Activated CD8-positive, alpha-beta T cell treated with anti-CD3 and anti-CD28 coated beads, Interleukin-2, amount 10 ng/mL, durations not matched to agents 7 days and 5 days (primary cell): ENCODE measurements at regions not wholly inside any gene's neighbourhood (a gene's known extent, or its start where the extent isn't known, plus 50 kb on each side); places are given as distances from the start of the nearest gene placed in this dataset.
"Not testable (repeated sequence)": the region's sequence is repeated elsewhere in the genome, so short reads cannot be mapped to it uniquely, and the experiment has no call there.

Source experiments
- ATAC-seq: fragments of 150-1000 bp; cut with Tn5 transposase; one replicate; pipeline ENCODE4 v1.10.0; 2021; ENCODE audit warnings: moderate library complexity
- CTCF ChIA-PET: fragments of 350-600 bp; sonication (Branson Sonifier 250); formaldehyde crosslinking; loops from one replicate; lab custom pipeline; 2021; ENCODE audit warnings: antibody characterized with exemption; lab: Charles Lee
- POLR2A ChIA-PET: fragments of 350-600 bp; sonication (Branson Sonifier 250); formaldehyde crosslinking; loops from one replicate; lab custom pipeline; 2021; ENCODE audit warnings: antibody characterized with exemption; lab: Charles Lee
- DNase-seq: peaks from one replicate; pipeline ENCODE4 v3.0.0-alpha.2; 2020
- H3K27ac Mint-ChIP-seq: one replicate; pipeline ENCODE4 v1.8.0; 2021; ENCODE audit warnings: mild to moderate bottlenecking, mixed read lengths
- H3K27me3 Mint-ChIP-seq: one replicate; pipeline ENCODE4 v1.8.0; 2021; ENCODE audit warnings: low read depth, mixed read lengths
- H3K36me3 Mint-ChIP-seq: one replicate; pipeline ENCODE4 v1.8.0; 2021; ENCODE audit warnings: low read depth, mixed read lengths
- H3K4me1 Mint-ChIP-seq: one replicate; pipeline ENCODE4 v1.8.0; 2021; ENCODE audit warnings: low read depth, mixed read lengths
- H3K4me3 Mint-ChIP-seq: one replicate; pipeline ENCODE4 v1.8.0; 2021; ENCODE audit warnings: mild to moderate bottlenecking, mixed read lengths
- H3K9me3 Mint-ChIP-seq: one replicate; pipeline ENCODE4 v1.8.0; 2022; ENCODE audit warnings: mixed read lengths; ENCODE audit not compliant: insufficient read depth

DNA sequence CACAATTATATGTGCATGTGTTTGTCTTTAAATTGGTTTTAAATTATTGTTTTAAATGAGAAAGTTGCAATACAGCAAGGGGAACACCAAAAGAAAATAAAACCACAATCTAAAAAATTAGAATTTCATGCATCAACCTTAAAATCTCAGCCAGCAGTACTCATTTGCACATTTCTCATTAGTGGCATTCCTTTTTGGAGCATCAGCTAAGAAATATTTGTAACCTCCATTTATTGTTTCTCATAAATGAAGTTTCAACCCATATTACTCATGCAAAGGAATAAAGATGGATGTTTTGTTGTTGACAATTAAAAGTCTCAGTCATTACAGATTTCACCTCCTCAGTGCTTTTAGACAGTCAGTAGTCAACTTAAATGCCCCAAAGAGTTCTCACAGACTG is 160.1 kb downstream of the TBX15 start:
- no peak for DNase-seq
- no peak for ATAC-seq
- H3K9me3 Mint-ChIP-seq: peaks cover 5% of the 10 kb centered on the region
- no peaks in the 10 kb centered on the region for H3K4me1 Mint-ChIP-seq
- no peak overlapping the region for H3K4me3 Mint-ChIP-seq
- H3K27me3 Mint-ChIP-seq: no peaks in the 10 kb centered on the region
- H3K36me3 Mint-ChIP-seq: no peaks in the 10 kb centered on the region
- no peak overlapping the region for H3K27ac Mint-ChIP-seq
- ChIA-PET POLR2A (no interaction called here), CTCF (no interaction called here)

DNA sequence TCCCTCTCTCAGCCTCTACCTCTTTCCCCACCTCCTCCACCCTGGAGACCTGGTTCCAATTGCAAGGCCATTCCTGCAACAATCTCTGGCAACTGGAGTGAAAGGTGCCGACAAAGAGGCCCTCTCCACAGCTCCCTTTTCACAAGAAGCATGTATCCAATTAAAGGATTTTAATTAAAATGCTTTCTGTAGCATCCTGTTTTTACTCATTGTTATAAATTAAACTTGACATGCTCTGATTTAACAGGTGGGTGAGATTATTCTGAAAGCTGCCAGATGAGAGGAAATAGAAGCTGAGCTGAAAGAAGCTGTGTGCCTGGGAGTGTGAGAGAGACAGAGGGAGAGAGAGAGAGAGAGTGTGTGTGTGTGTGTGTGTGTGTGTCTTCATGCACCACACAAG is 160.5 kb downstream of the TBX15 start:
- Mint-ChIP-seq H3K9me3 (peaks cover 2% of the 10 kb centered on the region), H3K4me1 (no peaks in the 10 kb centered on the region), H3K4me3 (no peak overlapping the region), H3K36me3 (no peaks in the 10 kb centered on the region), H3K27me3 (no peaks in the 10 kb centered on the region), H3K27ac (no peak overlapping the region)
- DNase-seq: no peak
- ChIA-PET POLR2A (no interaction called here), CTCF (no interaction called here)
- no peak for ATAC-seq

DNA sequence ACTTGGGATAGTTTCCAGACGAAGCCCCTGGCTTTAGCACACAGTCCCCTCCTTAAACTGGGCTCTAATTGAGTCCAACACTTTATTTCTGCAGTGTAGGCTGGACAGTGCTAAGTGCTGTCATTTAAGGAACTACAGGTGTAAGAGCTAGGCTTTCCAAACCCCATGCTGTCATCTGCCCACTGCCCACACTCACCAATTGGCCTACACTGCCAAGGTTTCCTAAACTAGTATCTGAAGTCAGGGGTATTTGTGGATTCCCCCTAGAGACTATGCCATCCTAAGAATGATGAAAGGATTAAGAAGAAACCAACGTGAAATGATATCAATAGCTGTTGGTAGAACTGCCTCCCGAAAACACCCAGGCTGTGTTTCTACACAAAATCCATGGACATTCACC is 160.9 kb downstream of the TBX15 start:
- Mint-ChIP-seq H3K4me3 (no peak overlapping the region), H3K9me3 (no peaks in the 10 kb centered on the region), H3K4me1 (no peaks in the 10 kb centered on the region), H3K27ac (no peak overlapping the region), H3K36me3 (no peaks in the 10 kb centered on the region), H3K27me3 (no peaks in the 10 kb centered on the region)
- ATAC-seq (no peak), DNase-seq (no peak)
- ChIA-PET POLR2A (no interaction called here), CTCF (no interaction called here)

DNA sequence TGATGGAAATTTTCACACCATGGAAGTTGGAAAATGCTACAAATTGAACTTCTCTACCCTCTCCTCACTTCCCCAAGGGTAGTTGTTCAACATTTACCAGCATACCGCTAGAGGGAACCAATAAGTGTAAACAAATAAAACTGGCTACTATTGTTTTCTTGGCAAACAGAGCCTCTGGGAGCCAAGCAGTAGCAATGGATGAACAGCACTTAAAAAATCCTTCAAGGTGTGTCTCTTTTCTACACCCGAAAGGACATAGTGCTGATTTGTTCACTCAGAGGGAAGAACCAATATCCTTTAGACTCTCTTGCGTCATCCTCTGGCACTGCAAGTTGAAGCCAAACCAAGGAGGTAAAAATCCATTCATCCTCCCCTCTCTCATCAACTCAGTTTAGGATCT is 161.5 kb downstream of the TBX15 start:
- Mint-ChIP-seq H3K9me3 (no peaks in the 10 kb centered on the region), H3K4me3 (no peak overlapping the region), H3K27me3 (no peaks in the 10 kb centered on the region), H3K27ac (no peak overlapping the region), H3K4me1 (no peaks in the 10 kb centered on the region), H3K36me3 (no peaks in the 10 kb centered on the region)
- ChIA-PET CTCF (no interaction called here), POLR2A (no interaction called here)
- DNase-seq: no peak
- no peak for ATAC-seq

DNA sequence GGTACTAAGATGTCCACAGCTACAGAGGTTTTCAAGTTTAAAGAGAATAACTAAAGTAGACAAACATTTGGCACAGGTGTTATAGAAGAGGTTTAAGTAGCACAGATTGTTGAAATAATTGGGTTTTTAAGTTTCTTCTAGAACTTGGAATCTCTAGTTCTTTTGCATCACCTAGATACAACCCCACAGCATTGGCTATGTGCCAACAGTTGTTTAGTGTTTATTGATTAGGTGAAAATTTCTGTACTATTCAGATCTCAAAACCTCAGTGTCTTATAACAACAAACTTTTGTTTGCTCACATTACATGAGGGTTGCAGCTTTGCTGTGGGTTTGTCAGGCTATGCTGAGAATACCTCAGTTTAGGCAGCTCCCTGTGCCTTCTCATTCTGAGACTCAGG is 162.5 kb downstream of the TBX15 start:
- DNase-seq (no peak), ATAC-seq (no peak)
- H3K27me3 Mint-ChIP-seq: no peaks in the 10 kb centered on the region
- POLR2A ChIA-PET: no interaction called here
- no peak overlapping the region for H3K27ac Mint-ChIP-seq
- no peaks in the 10 kb centered on the region for H3K4me1 Mint-ChIP-seq
- no peaks in the 10 kb centered on the region for H3K36me3 Mint-ChIP-seq
- no peak overlapping the region for H3K4me3 Mint-ChIP-seq
- CTCF ChIA-PET: no interaction called here
- H3K9me3 Mint-ChIP-seq: no peaks in the 10 kb centered on the region

DNA sequence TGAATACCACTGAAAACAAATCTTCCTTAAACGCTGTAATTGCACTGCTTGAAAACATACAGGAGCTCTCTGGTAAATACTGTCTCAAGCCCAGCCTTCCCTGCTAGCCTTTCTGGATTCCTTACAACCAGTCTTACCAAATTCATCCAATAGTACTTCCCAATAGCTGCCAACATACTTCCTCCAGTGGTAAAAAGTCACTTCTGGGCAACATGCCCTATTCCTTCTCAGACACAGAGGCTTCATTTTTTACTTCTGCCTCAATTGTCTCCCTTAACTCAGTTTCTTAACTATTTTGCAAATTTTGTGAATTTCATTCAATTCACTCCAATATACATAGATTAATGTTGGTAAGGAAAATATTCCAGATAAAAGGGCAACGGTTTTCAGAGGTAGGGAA is 166.3 kb downstream of the TBX15 start:
- H3K36me3 Mint-ChIP-seq: no peaks in the 10 kb centered on the region
- H3K9me3 Mint-ChIP-seq: no peaks in the 10 kb centered on the region
- H3K27ac Mint-ChIP-seq: no peak overlapping the region
- CTCF ChIA-PET: no interaction called here
- H3K4me3 Mint-ChIP-seq: no peak overlapping the region
- H3K4me1 Mint-ChIP-seq: no peaks in the 10 kb centered on the region
- DNase-seq (no peak), ATAC-seq (no peak)
- POLR2A ChIA-PET: no interaction called here
- no peaks in the 10 kb centered on the region for H3K27me3 Mint-ChIP-seq

DNA sequence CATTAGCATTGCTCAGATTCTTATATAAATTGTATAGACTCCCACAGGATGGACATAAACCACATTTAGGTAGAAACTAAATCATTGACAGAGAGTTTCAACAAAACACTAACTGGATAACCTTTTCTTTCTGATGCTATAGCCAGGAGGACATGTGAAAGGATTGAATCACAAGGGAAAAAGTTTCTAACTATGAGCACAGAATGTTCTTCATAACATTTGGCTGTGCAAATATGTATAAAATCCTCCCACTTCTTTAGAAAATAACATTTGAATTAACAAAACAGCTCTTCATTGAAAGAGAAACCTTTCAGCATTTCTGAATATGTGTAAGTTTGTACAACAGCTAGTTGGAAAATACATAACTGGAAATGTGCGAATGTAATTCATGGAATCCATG is 167.3 kb downstream of the TBX15 start:
- no peak overlapping the region for H3K4me3 Mint-ChIP-seq
- POLR2A ChIA-PET: no interaction called here

DNA sequence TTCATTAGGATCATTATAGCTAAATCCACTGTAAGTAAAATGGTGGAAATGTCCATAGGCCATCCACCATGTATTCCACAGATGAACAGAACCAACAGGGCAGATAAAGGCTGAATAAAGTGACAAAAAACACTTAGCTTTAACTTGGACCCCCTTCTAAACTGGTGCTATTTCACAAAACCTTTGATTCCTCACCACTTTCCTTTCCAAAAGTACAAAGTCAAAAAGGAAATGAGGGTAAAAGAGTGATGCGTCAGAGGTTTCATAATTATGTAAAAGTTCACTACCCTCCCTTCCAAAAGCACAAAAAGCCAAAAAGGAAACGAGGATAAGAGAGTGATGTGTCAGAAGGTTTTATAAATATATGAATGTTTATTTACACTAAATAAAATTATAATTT is 172.2 kb downstream of the TBX15 start:
- POLR2A ChIA-PET: no interaction called here
- H3K4me1 Mint-ChIP-seq: no peaks in the 10 kb centered on the region
- CTCF ChIA-PET: no interaction called here
- no peaks in the 10 kb centered on the region for H3K27me3 Mint-ChIP-seq
- no peak overlapping the region for H3K27ac Mint-ChIP-seq
- no peak for ATAC-seq
- DNase-seq: no peak
- no peaks in the 10 kb centered on the region for H3K36me3 Mint-ChIP-seq
- no peak overlapping the region for H3K4me3 Mint-ChIP-seq
- peaks cover 6% of the 10 kb centered on the region for H3K9me3 Mint-ChIP-seq

More for the DNA sequence above, 167.3 kb downstream of the TBX15 start:
- CTCF ChIA-PET: no interaction called here
- Mint-ChIP-seq H3K36me3 (no peaks in the 10 kb centered on the region), H3K27ac (no peak overlapping the region), H3K9me3 (no peaks in the 10 kb centered on the region), H3K4me1 (no peaks in the 10 kb centered on the region), H3K27me3 (no peaks in the 10 kb centered on the region)
- ATAC-seq (no peak), DNase-seq (no peak)

DNA sequence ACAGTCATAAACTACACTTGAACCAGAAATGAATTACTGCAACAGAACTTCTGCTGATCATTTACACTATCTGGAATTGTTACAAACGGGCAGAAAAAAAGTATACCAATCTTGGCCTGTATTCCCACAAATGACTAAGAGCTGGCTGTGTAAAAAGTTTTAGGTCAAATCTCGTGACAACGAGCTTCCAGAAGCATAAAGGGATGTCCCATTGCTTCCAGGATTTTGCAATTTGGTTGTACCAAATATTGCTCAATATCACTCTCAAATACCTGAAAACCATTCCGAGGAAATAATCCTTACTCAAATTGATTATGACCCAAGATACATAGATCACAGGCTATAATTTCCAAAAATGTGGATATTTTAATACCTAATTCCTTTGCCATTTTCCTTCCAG is 175.6 kb downstream of the TBX15 start:
- Mint-ChIP-seq H3K27ac (no peak overlapping the region), H3K4me1 (no peaks in the 10 kb centered on the region), H3K4me3 (no peak overlapping the region), H3K27me3 (no peaks in the 10 kb centered on the region), H3K9me3 (peaks cover 6% of the 10 kb centered on the region), H3K36me3 (no peaks in the 10 kb centered on the region)
- CTCF ChIA-PET: no interaction called here
- no peak for DNase-seq
- POLR2A ChIA-PET: no interaction called here
- ATAC-seq: no peak

DNA sequence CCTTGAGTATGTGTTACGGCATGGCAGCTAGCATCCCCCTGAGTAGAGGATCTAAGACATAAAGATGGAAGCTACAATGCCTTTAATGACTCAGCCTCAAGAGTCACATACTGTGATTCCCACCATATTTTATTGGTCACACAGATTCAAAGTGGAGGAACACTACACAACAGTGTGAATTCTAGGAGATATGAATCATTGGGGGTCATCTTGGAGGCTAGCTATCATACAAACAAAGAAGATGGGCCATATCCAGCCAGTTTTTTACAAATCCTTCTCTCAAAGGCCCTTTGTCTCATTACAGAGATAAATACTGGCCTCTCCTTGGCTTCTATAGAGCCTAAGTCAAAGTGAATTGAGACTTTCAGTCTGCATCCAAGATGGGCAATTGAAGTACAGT is 177.0 kb downstream of the TBX15 start:
- ATAC-seq (no peak), DNase-seq (no peak)
- Mint-ChIP-seq H3K27ac (no peak overlapping the region), H3K36me3 (no peaks in the 10 kb centered on the region), H3K4me3 (no peak overlapping the region), H3K4me1 (no peaks in the 10 kb centered on the region), H3K27me3 (no peaks in the 10 kb centered on the region), H3K9me3 (peaks cover 6% of the 10 kb centered on the region)
- POLR2A ChIA-PET: no interaction called here
- CTCF ChIA-PET: no interaction called here

DNA sequence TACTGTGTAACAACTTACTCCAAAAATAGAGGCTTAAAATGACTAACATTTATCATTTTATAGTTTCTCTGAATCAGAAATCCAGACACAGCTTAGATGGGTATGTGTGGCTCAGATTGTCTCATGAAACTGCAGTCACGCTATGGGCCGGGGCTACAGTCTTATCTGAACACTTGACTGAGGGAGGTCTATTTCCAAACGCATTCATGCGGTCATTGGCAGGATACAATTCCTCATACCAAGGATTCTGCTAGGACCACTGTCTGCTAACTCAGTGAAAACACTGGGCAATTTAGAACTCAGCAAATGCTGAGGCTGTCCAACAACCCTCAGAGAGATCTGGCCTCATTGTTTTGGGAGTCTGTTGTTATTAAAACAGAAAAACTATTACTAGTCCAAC is 178.6 kb downstream of the TBX15 start:
- H3K4me3 Mint-ChIP-seq: no peak overlapping the region
- CTCF ChIA-PET: no interaction called here
- ATAC-seq: no peak

DNA sequence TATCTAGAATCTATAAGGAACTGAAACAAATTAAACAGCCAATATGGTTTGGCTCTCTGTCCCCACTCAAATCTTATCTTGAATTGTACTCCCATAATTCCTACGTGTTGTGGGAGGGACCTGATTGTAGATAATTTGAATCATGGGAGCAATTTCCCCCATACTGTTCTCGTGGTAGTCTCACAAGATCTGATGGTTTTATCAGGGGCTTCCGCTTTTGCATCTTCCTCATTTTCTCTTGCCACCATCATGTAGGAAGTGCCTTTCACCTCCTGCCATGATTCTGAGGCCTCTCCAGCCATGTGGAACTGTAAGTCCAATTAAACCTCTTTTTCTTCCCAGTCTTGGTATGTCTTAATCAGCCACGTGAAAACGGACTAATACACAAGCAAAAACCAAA is 185.0 kb downstream of the TBX15 start:
- H3K27me3 Mint-ChIP-seq, CTCF ChIA-PET, H3K27ac Mint-ChIP-seq, POLR2A ChIA-PET, DNase-seq, ATAC-seq, H3K4me3 Mint-ChIP-seq, H3K36me3 Mint-ChIP-seq, H3K9me3 Mint-ChIP-seq, H3K4me1 Mint-ChIP-seq: not testable (repeated sequence)

More for the DNA sequence above, 178.6 kb downstream of the TBX15 start:
- no peaks in the 10 kb centered on the region for H3K36me3 Mint-ChIP-seq
- no peak overlapping the region for H3K27ac Mint-ChIP-seq
- no peaks in the 10 kb centered on the region for H3K27me3 Mint-ChIP-seq
- no peaks in the 10 kb centered on the region for H3K4me1 Mint-ChIP-seq
- DNase-seq: no peak
- POLR2A ChIA-PET: no interaction called here
- peaks cover 6% of the 10 kb centered on the region for H3K9me3 Mint-ChIP-seq

DNA sequence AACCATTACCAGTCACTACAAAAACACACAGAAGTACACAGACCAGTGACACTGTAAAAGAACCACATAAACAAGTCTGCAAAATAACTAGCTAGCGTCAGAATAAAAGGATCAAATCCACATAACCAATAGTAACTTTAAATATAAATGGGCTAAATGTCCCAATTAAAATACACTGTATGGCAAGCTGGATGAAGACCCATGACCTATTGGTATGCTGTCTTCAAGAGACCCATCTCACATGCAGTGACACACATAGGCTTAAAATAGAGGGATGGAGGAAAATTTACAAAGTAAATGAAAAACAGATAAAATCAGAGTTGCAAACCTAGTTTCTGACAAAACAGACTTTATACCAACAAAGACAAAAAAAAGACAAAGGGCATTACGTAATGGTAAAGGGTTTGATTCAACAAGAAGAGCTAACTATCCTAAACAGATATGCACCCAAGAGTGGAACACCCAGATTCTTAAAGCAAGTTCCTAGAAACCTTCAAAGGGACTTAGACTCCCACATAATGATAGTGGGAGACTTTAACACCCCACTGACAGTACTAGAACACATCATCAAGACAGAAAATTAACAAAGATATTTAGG is 196.9 kb downstream of the TBX15 start:
- Mint-ChIP-seq H3K9me3 (peaks cover 12% of the 10 kb centered on the region), H3K27ac (no peak overlapping the region), H3K27me3 (no peaks in the 10 kb centered on the region), H3K36me3 (no peaks in the 10 kb centered on the region), H3K4me1 (no peaks in the 10 kb centered on the region), H3K4me3 (no peak overlapping the region)
- POLR2A ChIA-PET: no interaction called here
- CTCF ChIA-PET: no interaction called here
- DNase-seq: no peak
- no peak for ATAC-seq
